ENCODE measurements at regions not wholly inside any gene's neighbourhood (a gene's known extent, or its start where the extent isn't known, plus 50 kb on each side); places are given as distances from the start of the nearest gene placed in this dataset.

- H2BK20ac ChIP-seq (ENCODE audit: low read depth, low read length) = no peak overlapping the region
- in situ Hi-C loops (cut with MboI; ENCODE audit: low sequenced_read_pairs) (no loop called here), dilution Hi-C loops (cut with HindIII; ENCODE audit: low sequenced_read_pairs, unreplicated experiment) (no loop called here), intact Hi-C loops (cut with micrococcal nuclease) (no loop called here)
- no peaks in the 10 kb centered on the region for H3K4me1 ChIP-seq (ENCODE audit: control insufficient read depth, insufficient read depth, low read length)
- no peak overlapping the region for H3K9ac ChIP-seq (ENCODE audit: low read depth, low read length)
- no TSS peak for BruUV-seq (replicated peaks)
- no peak overlapping the region for H2AK9ac ChIP-seq (replicated peaks; ENCODE audit: low read depth, low read length, poor library complexity)
- no peak overlapping the region for H4K91ac ChIP-seq (ENCODE audit: insufficient read depth, low read depth, low read length)
- no peak overlapping the region for H3K18ac ChIP-seq (ENCODE audit: low read depth, low read length)
- H3K79me1 ChIP-seq (ENCODE audit: low read depth in 1 of 2, low read length in 2 of 2) = no peaks in the 10 kb centered on the region
- no peak overlapping the region for H3K56ac ChIP-seq (ENCODE audit: extremely low read depth, insufficient read depth, low read length)
- TF ChIP-seq CEBPB (IDR thresholded peaks at IDR 0.05; ENCODE audit: low read depth, low read length) (no peak), CTCF (conservative IDR thresholded peaks at IDR 0.05; ENCODE audit: low read depth, low read length) (no peak)
- H3K9me1 ChIP-seq (ENCODE audit: insufficient read depth, low read length) = no peaks in the 10 kb centered on the region
- H2AFZ ChIP-seq (replicated peaks; ENCODE audit: low read length, poor library complexity) = no peak overlapping the region
- H2BK15ac ChIP-seq (ENCODE audit: low read depth, low read length) = no peak overlapping the region
- H3K9me3 ChIP-seq (ENCODE audit: control insufficient read depth, insufficient read depth, low read length) = no peaks in the 10 kb centered on the region
- no peak overlapping the region for H2BK5ac ChIP-seq (ENCODE audit: low read depth, low read length, poor library complexity, severe bottlenecking)
- no peak overlapping the region for H2BK120ac ChIP-seq (ENCODE audit: low read depth, low read length)
- ATAC-seq (ENCODE audit: low read depth) (no peak), DNase-seq (no peak)
- no peak overlapping the region for H2AK5ac ChIP-seq (ENCODE audit: low read depth, low read length)
- WGBS, 2 experiments (ENCODE audit: extremely low coverage in 2 of 2, insufficient read length in 1 of 2) = no CpG with 5 or more reads among the region's 7 CpGs
- H3K4me3 ChIP-seq (ENCODE audit: insufficient read depth, low read depth, low read length) = no peak overlapping the region
- H4K5ac ChIP-seq (ENCODE audit: low read depth, low read length) = no peak overlapping the region
- CTCF ChIA-PET = no interaction called here
- H3K14ac ChIP-seq (replicated peaks; ENCODE audit: low read depth, low read length) = no peak overlapping the region
- no peak overlapping the region for H3K27ac ChIP-seq (ENCODE audit: insufficient read depth, low read length)
- H4K20me1 ChIP-seq (ENCODE audit: insufficient read depth, low read length) = no peaks in the 10 kb centered on the region
- POLR2A ChIA-PET (ENCODE audit: unreplicated experiment) = no interaction called here
- H3K36me3 ChIP-seq (ENCODE audit: control insufficient read depth, insufficient read depth, low read length) = no peaks in the 10 kb centered on the region
- no peaks in the 10 kb centered on the region for H3K27me3 ChIP-seq (ENCODE audit: control insufficient read depth, insufficient read depth, low read length)
- H3K4ac ChIP-seq (ENCODE audit: low read depth, low read length) = no peak overlapping the region
- no peak overlapping the region for H4K8ac ChIP-seq (ENCODE audit: low read depth in 2 of 2, low read length in 2 of 2)
- no peak overlapping the region for H3K23ac ChIP-seq (ENCODE audit: low read depth, low read length)
- no peak overlapping the region for H3K4me2 ChIP-seq (ENCODE audit: low read depth, low read length)
Observed at GRCh38 chr5:35337340-35338156, 107.3 kb upstream of the PRLR start.

Measured in IMR-90 (cell line).